H1 (cell line): ENCODE measurements at regions not wholly inside any gene's neighbourhood (a gene's known extent, or its start where the extent isn't known, plus 50 kb on each side); places are given as distances from the start of the nearest gene placed in this dataset.

Source experiments
- CTCF ChIA-PET: fragments of 300-600 bp; sonication (Branson Sonifier 250); formaldehyde crosslinking; loops from one replicate; lab custom pipeline; 2021; ENCODE audit not compliant: partially characterized antibody; lab: Charles Lee
- POLR2A ChIA-PET: fragments of 300-600 bp; sonication (Branson Sonifier 250); formaldehyde crosslinking; loops from one replicate; lab custom pipeline; 2021; ENCODE audit warnings: inconsistent platforms; ENCODE audit not compliant: partially characterized antibody; lab: Charles Lee
- DNase-seq, 2 experiments: peaks; one replicate each; pipeline versions ENCODE4 v3.0.0 to v3.0.0-alpha.2; 2010 to 2022; ENCODE audit warnings: low spot score in 2 of 2, low read depth in 1 of 2, mixed read lengths in 1 of 2
- FAIRE-seq: peaks from 2 replicates; lab custom pipeline; 2011; peaks lifted over from hg19 to GRCh38; lab: Jason Lieb, UNC
- H2AFZ ChIP-seq: 2 replicates; pipeline ENCODE4 v1.8.1; 2012; ENCODE audit warnings: low read length, inconsistent platforms
- H2AK5ac ChIP-seq: 2 replicates; pipeline ENCODE4 v1.6.1; 2013; ENCODE audit warnings: low read depth, low read length
- H2BK120ac ChIP-seq: replicated peaks from 2 replicates; pipeline ENCODE3; 2013; ENCODE audit warnings: low read depth, low read length, inconsistent platforms
- H2BK12ac ChIP-seq: 2 replicates; pipeline ENCODE4 v1.6.1; 2013; ENCODE audit warnings: low read depth, low read length
- H2BK15ac ChIP-seq: 2 replicates; pipeline ENCODE4 v1.6.1; 2013; ENCODE audit warnings: low read length
- H2BK20ac ChIP-seq: 2 replicates; pipeline ENCODE4 v1.6.1; 2013; ENCODE audit warnings: low read length
- H2BK5ac ChIP-seq: 2 replicates; pipeline ENCODE4 v1.6.1; 2013; ENCODE audit warnings: low read depth, low read length
- H3K14ac ChIP-seq: 2 replicates; pipeline ENCODE4 v1.6.1; 2013; ENCODE audit warnings: inconsistent platforms; ENCODE audit not compliant: insufficient read length
- H3K18ac ChIP-seq: 2 replicates; pipeline ENCODE4 v1.6.1; 2013; ENCODE audit warnings: low read length; ENCODE audit errors: extremely low read depth
- H3K23ac ChIP-seq: 2 replicates; pipeline ENCODE4 v1.6.1; 2013; ENCODE audit warnings: inconsistent platforms; ENCODE audit not compliant: insufficient read length
- H3K23me2 ChIP-seq: 2 replicates; pipeline ENCODE4 v1.6.1; 2013; ENCODE audit warnings: low read depth, low read length
- H3K27ac ChIP-seq: 2 replicates; pipeline ENCODE4 v1.6.1; 2011; ENCODE audit warnings: low read depth, low read length, inconsistent platforms
- H3K27me3 ChIP-seq, 4 experiments: replicated peaks in 1 of 4; 1 replicate in 1 of 4; 2 replicates in 3 of 4; pipeline versions ENCODE4 v1.6.1 to v1.8.1; 2011 to 2013; ENCODE audit warnings: low read length in 3 of 4, mild to moderate bottlenecking in 3 of 4, inconsistent platforms in 2 of 4, mixed read lengths in 2 of 4, moderate library complexity in 1 of 4; ENCODE audit not compliant: control insufficient read depth in 3 of 4, insufficient read depth in 3 of 4; ENCODE audit errors: extremely low read depth in 1 of 4
- H3K36me3 ChIP-seq, 4 experiments: 2 replicates each; pipeline versions ENCODE4 v1.6.1 to v1.8.1; 2011 to 2013; ENCODE audit warnings: mild to moderate bottlenecking in 4 of 4, low read length in 3 of 4, moderate library complexity in 2 of 4, control low read depth in 1 of 4, inconsistent platforms in 1 of 4; ENCODE audit not compliant: insufficient read depth in 4 of 4, control insufficient read depth in 2 of 4
- H3K4ac ChIP-seq: replicated peaks from 2 replicates; pipeline ENCODE3; 2013; ENCODE audit warnings: low read length, low read depth, mixed read lengths, inconsistent platforms; ENCODE audit not compliant: insufficient read length
- H3K4me1 ChIP-seq, 4 experiments: replicated peaks in 1 of 4; 1 replicate in 1 of 4; 2 replicates in 3 of 4; pipeline versions ENCODE4 v1.6.1 to v1.8.1; 2011 to 2013; ENCODE audit warnings: low read length in 3 of 4, inconsistent platforms in 2 of 4, mixed read lengths in 1 of 4; ENCODE audit not compliant: insufficient read depth in 4 of 4, control insufficient read depth in 3 of 4
- H3K4me2 ChIP-seq, 2 experiments: 2 replicates each; pipeline versions ENCODE4 v1.6.1 to v1.8.1; 2011 to 2013; ENCODE audit warnings: low read depth in 2 of 2, low read length in 2 of 2, control low read depth in 1 of 2, inconsistent platforms in 1 of 2, mild to moderate bottlenecking in 1 of 2; ENCODE audit not compliant: insufficient read depth in 1 of 2
- H3K4me3 ChIP-seq, 4 experiments: fragments of 200-600, 300-600 bp in 1 of 4; sonication (generic), shearing (Covaris generic), sonication (Bioruptor Twin) in 1 of 4; 2 replicates each; pipeline versions ENCODE4 v1.5.1 to v1.8.1; 2011 to 2016; ENCODE audit warnings: low read length in 4 of 4, low read depth in 3 of 4, control low read depth in 2 of 4, inconsistent platforms in 2 of 4, mild to moderate bottlenecking in 2 of 4, mixed read lengths in 1 of 4, moderate library complexity in 1 of 4; ENCODE audit not compliant: insufficient read depth in 2 of 4; ENCODE audit errors: extremely low read depth in 1 of 4
- H3K56ac ChIP-seq: replicated peaks from 2 replicates; pipeline ENCODE3; 2013; ENCODE audit warnings: low read depth, mild to moderate bottlenecking, mixed read lengths, low read length, inconsistent platforms; ENCODE audit not compliant: insufficient read length
- H3K79me1 ChIP-seq: 2 replicates; pipeline ENCODE4 v1.6.1; 2013; ENCODE audit warnings: low read depth, low read length, control low read depth
- H3K79me2 ChIP-seq, 2 experiments: 2 replicates each; pipeline versions ENCODE4 v1.6.1 to v1.8.1; 2012 to 2013; ENCODE audit warnings: low read length in 2 of 2, mild to moderate bottlenecking in 2 of 2, inconsistent platforms in 1 of 2; ENCODE audit not compliant: insufficient read depth in 2 of 2, control insufficient read depth in 1 of 2
- H3K9ac ChIP-seq, 4 experiments: replicated peaks in 1 of 4; 1 replicate in 1 of 4; 2 replicates in 3 of 4; pipeline versions ENCODE4 v1.6.1 to v1.8.1; 2011 to 2013; ENCODE audit warnings: low read depth in 3 of 4, low read length in 3 of 4, control low read depth in 2 of 4, mild to moderate bottlenecking in 2 of 4, moderate library complexity in 2 of 4, inconsistent platforms in 1 of 4; ENCODE audit errors: extremely low read depth in 1 of 4
- H3K9me3 ChIP-seq, 2 experiments: 2 replicates each; pipeline versions ENCODE4 v1.6.1 to v1.8.1; 2012 to 2013; ENCODE audit warnings: mild to moderate bottlenecking in 2 of 2, moderate library complexity in 2 of 2, control low read depth in 1 of 2, inconsistent platforms in 1 of 2, low read depth in 1 of 2, low read length in 1 of 2, mixed read lengths in 1 of 2; ENCODE audit not compliant: insufficient read depth in 2 of 2
- H4K20me1 ChIP-seq, 2 experiments: replicated peaks in 1 of 2; 2 replicates each; pipeline versions ENCODE3 to v1.8.1; 2011 to 2013; ENCODE audit warnings: inconsistent platforms in 2 of 2, low read length in 2 of 2, mild to moderate bottlenecking in 1 of 2; ENCODE audit not compliant: insufficient read depth in 2 of 2, control insufficient read depth in 1 of 2
- H4K5ac ChIP-seq: 2 replicates; pipeline ENCODE4 v1.6.1; 2013; ENCODE audit warnings: low read length, low read depth, mixed read lengths, inconsistent platforms; ENCODE audit not compliant: insufficient read length
- H4K8ac ChIP-seq: 2 replicates; pipeline ENCODE4 v1.8.0; 2013; ENCODE audit warnings: mild to moderate bottlenecking, moderate library complexity, low read length, inconsistent platforms; ENCODE audit not compliant: insufficient read depth; ENCODE audit errors: extremely low read depth
- H4K91ac ChIP-seq: replicated peaks from 2 replicates; pipeline ENCODE3; 2013; ENCODE audit warnings: low read length, mixed read lengths, inconsistent platforms; ENCODE audit not compliant: insufficient read length
- ASH2L ChIP-seq: fragments of 200-600, 300-600 bp; sonication (generic); IDR thresholded peaks from one replicate; pipeline ENCODE4 v1.7.1; 2017; ENCODE audit warnings: low read length
- TCF12 ChIP-seq: IDR thresholded peaks from 2 replicates; pipeline ENCODE4 v1.6.1; 2011; ENCODE audit warnings: low read depth, mild to moderate bottlenecking, low read length
- WGBS, 2 experiments: shearing (Covaris generic) in 1 of 2; methylation state at CpG; one replicate each; pipeline versions ENCODE4 v1.1.6 to v1.1.7; 2013 to 2015; ENCODE audit warnings: low lambda C conversion rate in 2 of 2, mixed read lengths in 2 of 2, inconsistent platforms in 1 of 2, low coverage in 1 of 2, missing lambda C conversion rate in 1 of 2; ENCODE audit not compliant: insufficient replicate concordance in 2 of 2, insufficient coverage in 1 of 2, insufficient read length in 1 of 2; ENCODE audit errors: extremely low coverage in 1 of 2, missing lambda C conversion rate in 1 of 2; 5-methylcytosine and 5-hydroxymethylcytosine counted together

DNA sequence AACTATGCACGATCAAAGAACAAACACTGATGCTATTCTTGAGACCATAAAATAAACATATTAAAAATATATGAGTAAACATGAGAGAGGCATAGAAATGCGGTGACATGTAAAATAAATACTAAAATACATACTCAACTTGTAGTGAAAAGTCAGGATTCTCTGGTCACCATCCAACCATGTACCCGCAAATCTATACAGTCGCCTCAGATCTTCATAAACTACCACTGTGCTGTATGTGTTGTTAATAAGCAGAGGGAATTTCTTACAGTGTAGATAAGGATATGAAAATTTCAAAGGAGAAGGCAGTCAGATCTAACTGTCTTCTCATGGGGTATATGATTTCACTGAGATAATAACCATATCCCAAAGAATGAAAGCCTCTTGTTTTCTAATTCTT lies 67.8 kb upstream of the FAM47B start:
- CTCF ChIA-PET, result no interaction called here
- Histone ChIP-seq H3K79me1 (no peaks in the 10 kb centered on the region), H3K56ac (no peak overlapping the region), H2AK5ac (no peak overlapping the region), H3K27me3 (no peaks in the 10 kb centered on the region), H3K36me3 (no peaks in the 10 kb centered on the region), H2BK120ac (no peak overlapping the region), H3K27ac (no peak overlapping the region), H3K4me1 (no peaks in the 10 kb centered on the region), H3K9ac (no peak overlapping the region), H2BK12ac (no peak overlapping the region), H2AFZ (no peak overlapping the region), H3K18ac (no peak overlapping the region), H2BK5ac (no peak overlapping the region), H3K9me3 (no peaks in the 10 kb centered on the region), H3K79me2 (no peaks in the 10 kb centered on the region), H3K4ac (no peak overlapping the region), H2BK20ac (no peak overlapping the region), H4K5ac (no peak overlapping the region), H3K23me2 (no peaks in the 10 kb centered on the region), H3K4me3 (no peak overlapping the region), H3K4me2 (no peak overlapping the region), H3K14ac (no peak overlapping the region), H4K8ac (no peak overlapping the region), H2BK15ac (no peak overlapping the region), H3K23ac (no peak overlapping the region), H4K91ac (no peak overlapping the region), H4K20me1 (no peaks in the 10 kb centered on the region)
- DNase-seq (no peak), FAIRE-seq (no peak)
- TF ChIP-seq ASH2L (no peak), TCF12 (no peak)
- POLR2A ChIA-PET, result no interaction called here
- 84% methylated on average over 4 of the region's 4 CpGs; no CpG with 5 or more reads in 1 of the 2 experiments for WGBS, 2 experiments
